GM18502 (cell line): ENCODE measurements at regions not wholly inside any gene's neighbourhood (a gene's known extent, or its start where the extent isn't known, plus 50 kb on each side); places are given as distances from the start of the nearest gene placed in this dataset.

ENCODE experiments used
- ATAC-seq: cut with Tn5 transposase; IDR thresholded peaks from one replicate; pipeline ENCODE4 v1.9.1; 2021; ENCODE audit warnings: mild to moderate bottlenecking; ENCODE audit not compliant: unreplicated experiment, poor library complexity

- no peak for ATAC-seq
These were observed 404.3 kb downstream of the BCL11B start for GRCh38 chr14:98867726-98868125.

- no peak for ATAC-seq
These were observed 403.1 kb downstream of the BCL11B start for GRCh38 chr14:98868866-98869265.

GRCh38 chr14:98871796-98872195 lies 400.2 kb downstream of the BCL11B start:
- no peak for ATAC-seq

- ATAC-seq = no peak
These were observed 394.9 kb downstream of the BCL11B start for GRCh38 chr14:98877065-98877464.

- ATAC-seq = no peak
These were observed 393.7 kb downstream of the BCL11B start for GRCh38 chr14:98878282-98878681.

GRCh38 chr14:98886982-98887381 lies 385.0 kb downstream of the BCL11B start:
- ATAC-seq = no peak

GRCh38 chr14:98888281-98888680 lies 383.7 kb downstream of the BCL11B start:
- no peak for ATAC-seq

- ATAC-seq = no peak
These were observed 382.8 kb downstream of the BCL11B start for GRCh38 chr14:98888927-98889835.

- no peak for ATAC-seq
These were observed 382.2 kb downstream of the BCL11B start for GRCh38 chr14:98889836-98890185.

GRCh38 chr14:98890556-98891340 lies 381.2 kb downstream of the BCL11B start:
- ATAC-seq = no peak

- ATAC-seq = no peak
These were observed 378.3 kb downstream of the BCL11B start for GRCh38 chr14:98893675-98894074.

GRCh38 chr14:98894600-98894999 lies 377.4 kb downstream of the BCL11B start:
- no peak for ATAC-seq

- ATAC-seq = no peak
These were observed 375.5 kb downstream of the BCL11B start for GRCh38 chr14:98896449-98896848.

- ATAC-seq = no peak
These were observed 374.2 kb downstream of the BCL11B start for GRCh38 chr14:98897605-98898309.

GRCh38 chr14:98899441-98899840 lies 372.6 kb downstream of the BCL11B start:
- ATAC-seq = no peak

- no peak for ATAC-seq
These were observed 371.8 kb downstream of the BCL11B start for GRCh38 chr14:98900236-98900635.

GRCh38 chr14:98900798-98901197 lies 371.2 kb downstream of the BCL11B start:
- ATAC-seq = no peak

GRCh38 chr14:98901511-98902205 lies 370.3 kb downstream of the BCL11B start:
- no peak for ATAC-seq

- ATAC-seq = no peak
These were observed 368.6 kb downstream of the BCL11B start for GRCh38 chr14:98903371-98903770.

- no peak for ATAC-seq
These were observed 367.3 kb downstream of the BCL11B start for GRCh38 chr14:98904677-98905076.
